RWPE2 (cell line): ENCODE measurements at regions not wholly inside any gene's neighbourhood (a gene's known extent, or its start where the extent isn't known, plus 50 kb on each side); places are given as distances from the start of the nearest gene placed in this dataset.

Experiments
- ATAC-seq: fragments of 200-7000 bp; cut with Tn5 transposase; 3 replicates; pipeline ENCODE4 v1.9.1; 2021; ENCODE audit warnings: low read depth
- DNase-seq: peaks from one replicate; pipeline ENCODE4 v3.0.0-alpha.2; 2020; ENCODE audit warnings: low spot score
- H3K27ac ChIP-seq: fragments of 450-650 bp; 2 replicates; pipeline ENCODE4 v1.5.1; 2017; ENCODE audit warnings: mild to moderate bottlenecking; ENCODE audit not compliant: poor library complexity, severe bottlenecking
- H3K27me3 ChIP-seq: fragments of 250-450 bp; sonication (Bioruptor Pico); 2 replicates; pipeline ENCODE4 v1.5.1; 2021; ENCODE audit warnings: mild to moderate bottlenecking, moderate library complexity; ENCODE audit not compliant: insufficient read depth, poor library complexity, severe bottlenecking
- H3K36me3 ChIP-seq: fragments of 250-450 bp; sonication (Bioruptor Pico); 2 replicates; pipeline ENCODE4 v1.5.1; 2020; ENCODE audit warnings: low read depth, mild to moderate bottlenecking, moderate library complexity
- H3K4me1 ChIP-seq: fragments of 250-450 bp; sonication (Bioruptor Pico); 2 replicates; pipeline ENCODE4 v1.5.1; 2021; ENCODE audit warnings: mild to moderate bottlenecking, moderate library complexity; ENCODE audit not compliant: insufficient read depth, poor library complexity, severe bottlenecking
- H3K4me3 ChIP-seq: fragments of 250-450 bp; sonication (Bioruptor Pico); 2 replicates; pipeline ENCODE4 v1.5.1; 2021; ENCODE audit warnings: mild to moderate bottlenecking, moderate library complexity; ENCODE audit not compliant: severe bottlenecking
- H3K9me3 ChIP-seq: fragments of 250-450 bp; sonication (Bioruptor Pico); 2 replicates; pipeline ENCODE4 v1.5.1; 2021; ENCODE audit warnings: mild to moderate bottlenecking, moderate library complexity; ENCODE audit not compliant: severe bottlenecking
- CTCF ChIP-seq: fragments of 450-650 bp; IDR thresholded peaks from one replicate; pipeline ENCODE4 v1.5.1; 2017; ENCODE audit warnings: mild to moderate bottlenecking, moderate library complexity; ENCODE audit not compliant: poor library complexity, severe bottlenecking

GRCh38 chr9:34783951-34784487 lies 74.1 kb upstream of the CCL21 start:
- Histone ChIP-seq H3K27ac (no peak overlapping the region), H3K36me3 (no peaks in the 10 kb centered on the region), H3K9me3 (no peaks in the 10 kb centered on the region), H3K27me3 (no peaks in the 10 kb centered on the region), H3K4me1 (no peaks in the 10 kb centered on the region), H3K4me3 (no peak overlapping the region)
- ATAC-seq (no peak), DNase-seq (no peak)
- TF ChIP-seq CTCF = no peak

GRCh38 chr9:34782372-34782771 lies 72.4 kb upstream of the CCL21 start:
- TF ChIP-seq CTCF = no peak
- Histone ChIP-seq H3K4me1 (no peaks in the 10 kb centered on the region), H3K36me3 (no peaks in the 10 kb centered on the region), H3K4me3 (no peak overlapping the region), H3K27me3 (no peaks in the 10 kb centered on the region), H3K9me3 (no peaks in the 10 kb centered on the region), H3K27ac (no peak overlapping the region)
- DNase-seq (no peak), ATAC-seq (no peak)

- DNase-seq = no peak
- Histone ChIP-seq H3K4me3 (no peak overlapping the region), H3K4me1 (no peaks in the 10 kb centered on the region)
Measured at GRCh38 chr9:34777666-34778065, 67.7 kb upstream of the CCL21 start.

GRCh38 chr9:34773955-34774354 lies 64.0 kb upstream of the CCL21 start:
- Histone ChIP-seq H3K4me3 (no peak overlapping the region), H3K27me3 (no peaks in the 10 kb centered on the region), H3K27ac (no peak overlapping the region), H3K4me1 (no peaks in the 10 kb centered on the region), H3K9me3 (no peaks in the 10 kb centered on the region), H3K36me3 (no peaks in the 10 kb centered on the region)
- TF ChIP-seq CTCF = no peak
- ATAC-seq (no peak), DNase-seq (no peak)

More at GRCh38 chr9:34777666-34778065, 67.7 kb upstream of the CCL21 start:
- H3K27me3 ChIP-seq = no peaks in the 10 kb centered on the region
- no peak overlapping the region for H3K27ac ChIP-seq
- no peaks in the 10 kb centered on the region for H3K36me3 ChIP-seq
- ATAC-seq = no peak
- TF ChIP-seq CTCF = no peak
- H3K9me3 ChIP-seq = no peaks in the 10 kb centered on the region

GRCh38 chr9:34773306-34773910 lies 63.5 kb upstream of the CCL21 start:
- Histone ChIP-seq H3K4me1 (no peaks in the 10 kb centered on the region), H3K36me3 (no peaks in the 10 kb centered on the region), H3K27ac (no peak overlapping the region), H3K4me3 (no peak overlapping the region), H3K9me3 (no peaks in the 10 kb centered on the region), H3K27me3 (no peaks in the 10 kb centered on the region)
- no peak for TF ChIP-seq CTCF
- ATAC-seq = no peak
- DNase-seq = no peak
